Testis (tissue), 2 donors: ENCODE measurements at regions not wholly inside any gene's neighbourhood (a gene's known extent, or its start where the extent isn't known, plus 50 kb on each side); places are given as distances from the start of the nearest gene placed in this dataset.

Source experiments
- POLR2A ChIP-seq: fragments of 450-650 bp; IDR thresholded peaks from one replicate; pipeline ENCODE4 v1.6.1; 2017; ENCODE audit warnings: antibody characterized with exemption, mild to moderate bottlenecking, moderate library complexity
- TF ChIP-seq, protein P1 (sequence below), 3 experiments: fragments of 450-650 bp in 2 of 3; fragments of 200-600 bp in 1 of 3; sonication (generic) in 1 of 3; IDR thresholded peaks; one replicate each; pipeline ENCODE4 v1.5.1; 2016 to 2019; ENCODE audit warnings: antibody characterized with exemption in 3 of 3, mild to moderate bottlenecking in 2 of 3, moderate library complexity in 1 of 3

- TF ChIP-seq, protein P1, sequence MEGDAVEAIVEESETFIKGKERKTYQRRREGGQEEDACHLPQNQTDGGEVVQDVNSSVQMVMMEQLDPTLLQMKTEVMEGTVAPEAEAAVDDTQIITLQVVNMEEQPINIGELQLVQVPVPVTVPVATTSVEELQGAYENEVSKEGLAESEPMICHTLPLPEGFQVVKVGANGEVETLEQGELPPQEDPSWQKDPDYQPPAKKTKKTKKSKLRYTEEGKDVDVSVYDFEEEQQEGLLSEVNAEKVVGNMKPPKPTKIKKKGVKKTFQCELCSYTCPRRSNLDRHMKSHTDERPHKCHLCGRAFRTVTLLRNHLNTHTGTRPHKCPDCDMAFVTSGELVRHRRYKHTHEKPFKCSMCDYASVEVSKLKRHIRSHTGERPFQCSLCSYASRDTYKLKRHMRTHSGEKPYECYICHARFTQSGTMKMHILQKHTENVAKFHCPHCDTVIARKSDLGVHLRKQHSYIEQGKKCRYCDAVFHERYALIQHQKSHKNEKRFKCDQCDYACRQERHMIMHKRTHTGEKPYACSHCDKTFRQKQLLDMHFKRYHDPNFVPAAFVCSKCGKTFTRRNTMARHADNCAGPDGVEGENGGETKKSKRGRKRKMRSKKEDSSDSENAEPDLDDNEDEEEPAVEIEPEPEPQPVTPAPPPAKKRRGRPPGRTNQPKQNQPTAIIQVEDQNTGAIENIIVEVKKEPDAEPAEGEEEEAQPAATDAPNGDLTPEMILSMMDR (IDR thresholded peaks at IDR 0.05), result no peak
- no peak for TF ChIP-seq POLR2A
Measured at GRCh38 chrX:39157006-39157405, 355.7 kb downstream of the MID1IP1 start.
